ACHN (cell line): ENCODE measurements at regions not wholly inside any gene's neighbourhood (a gene's known extent, or its start where the extent isn't known, plus 50 kb on each side); places are given as distances from the start of the nearest gene placed in this dataset.
"Not testable (repeated sequence)": the region's sequence is repeated elsewhere in the genome, so short reads cannot be mapped to it uniquely, and the experiment has no call there.

Experiments used
- DNase-seq: peaks from one replicate; pipeline ENCODE4 v3.0.0-alpha.2; 2015
- in situ Hi-C: cut with HindIII; loops from 2 replicates; pipeline ENCODE4 v1.10.0; 2017; ENCODE audit warnings: low sequenced_read_pairs, low pct_ligation_motif_present, low pct_unique_long_range_greater_than_20kb

DNA sequence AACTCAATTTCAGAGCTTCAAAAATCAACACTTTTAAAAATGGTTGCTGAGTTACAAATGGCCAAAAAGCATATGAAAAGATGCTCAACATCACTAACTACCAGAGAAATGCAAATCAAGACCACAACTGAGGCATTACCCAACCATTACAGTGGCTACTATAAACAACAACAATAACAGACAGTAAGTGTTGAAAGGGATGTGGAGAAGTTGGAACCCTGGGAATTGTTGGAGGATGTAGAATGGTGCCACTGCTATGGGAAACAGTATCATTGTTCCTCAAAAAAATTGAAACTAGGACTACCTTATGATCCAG lies 173.3 kb upstream of the SPRED2 start:
- DNase-seq: no peak
- in situ Hi-C loops: no loop called here

DNA sequence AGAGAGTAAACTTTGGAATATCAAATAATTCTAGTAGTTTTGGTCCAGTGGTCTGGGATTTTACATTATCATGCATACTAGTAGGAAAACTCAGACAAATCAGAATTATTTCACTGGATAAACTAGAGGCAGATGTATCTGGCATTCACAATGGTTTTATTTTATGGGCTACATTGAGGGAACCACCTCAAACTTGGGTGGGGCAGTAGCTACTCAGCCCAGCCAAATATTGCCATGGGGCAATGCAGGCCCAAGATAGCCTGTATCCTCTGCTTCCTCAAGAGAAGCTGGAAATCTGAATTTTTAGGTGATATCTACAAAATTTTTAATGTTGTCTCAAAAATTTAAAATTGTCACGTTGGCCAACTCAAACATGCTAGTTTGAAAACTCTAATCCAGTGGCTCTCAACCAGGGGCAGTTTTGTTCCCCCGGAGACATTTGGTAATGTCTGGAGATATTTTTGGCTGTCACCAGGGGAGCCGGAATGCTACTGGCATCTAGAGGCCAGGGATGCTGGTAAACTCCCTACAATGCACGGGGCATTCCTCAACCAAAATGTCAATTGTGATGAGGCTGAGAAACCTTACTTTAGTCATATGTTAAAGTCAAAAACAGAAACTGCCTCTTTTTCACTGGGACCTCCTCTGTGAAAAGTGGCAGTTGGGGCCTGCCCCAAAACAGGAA lies 172.8 kb upstream of the SPRED2 start:
- in situ Hi-C loops: no loop called here
- DNase-seq: no peak

DNA sequence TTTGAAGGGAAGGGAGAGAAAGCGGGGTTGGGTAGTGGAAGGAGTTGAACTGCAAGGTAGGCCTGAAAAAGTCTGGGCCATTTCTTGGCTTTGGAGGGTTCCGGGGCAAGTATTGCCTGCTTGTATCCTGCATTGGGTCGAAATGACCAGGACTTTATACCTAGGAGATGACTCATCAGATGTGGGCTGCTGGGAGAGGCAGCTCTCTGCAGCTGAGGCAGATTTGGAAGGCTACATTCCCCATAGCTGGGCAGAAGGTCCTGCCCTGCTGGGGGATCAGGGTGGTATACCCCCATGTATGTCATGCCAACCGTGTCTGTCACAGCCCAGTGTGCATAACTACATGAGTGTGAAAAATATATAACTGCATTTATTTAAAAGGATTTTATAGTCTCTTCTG lies 171.8 kb upstream of the SPRED2 start:
- in situ Hi-C loops: no loop called here
- peak; percentile 7 for DNase-seq

DNA sequence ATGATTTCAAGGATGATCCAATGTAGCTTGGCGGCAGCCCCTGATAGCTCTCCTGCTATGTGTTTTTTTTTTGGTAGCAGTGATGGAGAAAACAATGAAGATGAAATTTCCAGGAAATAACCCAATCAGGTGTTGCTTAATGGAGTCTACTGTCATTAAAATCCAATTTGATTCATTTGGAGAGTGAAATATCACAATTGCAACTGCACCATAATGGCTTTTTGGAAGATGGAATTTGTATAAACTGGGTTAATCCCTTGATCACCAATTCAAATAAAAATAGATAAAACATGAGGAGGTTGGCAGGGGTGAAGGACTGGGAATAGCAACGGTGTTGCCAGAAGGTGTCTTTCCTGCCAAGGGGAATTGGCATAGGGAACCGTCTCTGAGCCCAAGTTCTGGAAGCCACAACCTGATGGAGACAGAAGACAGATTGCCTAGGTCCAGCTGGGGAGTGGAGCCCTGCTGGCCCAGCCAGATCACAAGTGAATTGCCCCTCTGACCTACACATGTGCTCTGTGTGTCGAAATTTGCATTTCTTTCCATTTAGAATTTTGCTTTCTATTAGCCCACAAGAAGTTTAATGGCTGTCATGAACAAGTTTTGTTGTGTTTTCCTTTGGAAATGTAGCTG lies 170.3 kb upstream of the SPRED2 start:
- in situ Hi-C loops: no loop called here
- DNase-seq: no peak

- in situ Hi-C loops, DNase-seq: not testable (repeated sequence)
Measured at GRCh38 chr2:65600871-65601270, 168.5 kb upstream of the SPRED2 start.

- in situ Hi-C loops, DNase-seq: not testable (repeated sequence)
Measured at GRCh38 chr2:65600351-65600750, 168.0 kb upstream of the SPRED2 start.

DNA sequence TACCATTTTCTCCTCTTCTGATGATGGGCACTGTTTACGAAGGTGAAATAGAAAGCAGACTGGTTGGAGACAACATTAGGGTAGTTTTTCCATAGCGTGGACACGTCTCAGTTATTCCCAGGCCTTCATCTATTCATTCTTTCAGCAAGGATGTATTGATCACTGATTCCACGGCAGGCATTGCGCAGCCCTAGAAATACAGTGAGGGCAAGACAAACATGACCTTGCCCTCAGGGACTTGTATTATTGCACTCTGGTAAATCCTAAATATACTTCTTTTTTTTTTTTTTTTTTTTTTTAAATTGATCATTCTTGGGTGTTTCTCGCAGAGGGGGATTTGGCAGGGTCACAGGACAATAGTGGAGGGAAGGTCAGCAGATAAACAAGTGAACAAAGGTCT lies 167.3 kb upstream of the SPRED2 start:
- in situ Hi-C loops: no loop called here
- DNase-seq: no peak

DNA sequence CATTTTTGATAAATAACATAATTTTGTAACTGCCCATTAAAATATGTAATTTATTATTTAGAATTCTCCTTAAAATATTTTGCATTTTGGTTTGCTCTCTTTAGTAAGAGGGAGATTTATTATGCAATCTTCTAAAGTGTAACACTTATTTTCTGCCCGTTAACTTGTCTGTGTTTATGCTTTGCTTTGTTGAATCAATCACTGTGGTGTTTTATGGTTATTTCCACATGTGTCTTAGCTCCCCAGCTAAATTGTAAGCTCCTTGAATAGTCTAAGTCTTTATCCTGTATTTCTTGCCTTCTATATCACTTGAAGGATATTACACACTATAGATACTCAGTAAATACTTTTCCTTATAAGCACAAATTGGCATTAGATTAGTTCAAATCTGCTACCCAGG lies 166.6 kb upstream of the SPRED2 start:
- in situ Hi-C loops: no loop called here
- DNase-seq: no peak

DNA sequence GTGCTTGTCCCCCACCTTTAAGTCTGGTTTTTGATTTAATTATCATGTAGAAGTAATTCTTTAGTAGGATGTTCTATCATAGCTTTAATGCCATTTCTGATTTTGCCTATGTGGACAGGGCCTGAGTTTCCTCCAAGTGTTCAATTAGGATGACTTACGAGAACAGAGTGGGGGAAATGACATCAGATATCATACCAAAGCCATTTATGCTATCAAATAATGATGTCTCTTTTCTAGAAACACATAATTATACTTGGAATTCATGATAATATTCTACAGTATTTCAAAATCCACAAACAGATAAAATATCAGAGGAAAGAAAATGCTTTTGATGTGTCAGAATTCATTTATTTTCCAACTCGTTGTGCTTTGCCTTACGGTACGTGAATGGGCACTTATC lies 165.9 kb upstream of the SPRED2 start:
- DNase-seq: no peak
- in situ Hi-C loops: no loop called here

- no peak for DNase-seq
- in situ Hi-C loops: no loop called here
Measured at GRCh38 chr2:65595630-65596029, 163.2 kb upstream of the SPRED2 start.

GRCh38 chr2:65594150-65594549 lies 161.8 kb upstream of the SPRED2 start:
- DNase-seq: no peak
- in situ Hi-C loops: no loop called here

DNA sequence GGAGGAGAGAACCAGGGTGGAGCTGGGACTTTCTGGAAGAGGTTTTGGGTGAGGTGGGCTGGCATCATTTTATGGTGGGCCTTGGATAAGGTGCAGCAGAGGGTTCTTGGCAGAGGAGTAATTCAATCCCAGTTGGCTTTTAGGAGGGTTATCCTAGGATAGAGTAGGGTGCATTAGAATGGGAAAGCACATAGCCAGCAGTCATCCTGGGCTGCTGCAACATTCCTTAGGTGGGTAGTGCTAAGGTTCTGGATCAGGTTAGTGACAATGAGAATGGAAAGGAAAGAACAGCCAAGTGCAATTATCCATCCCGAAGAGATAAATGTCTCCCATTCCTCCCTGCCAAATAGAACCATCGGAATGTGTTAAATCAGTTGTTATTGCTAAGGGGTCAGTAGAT lies 157.3 kb upstream of the SPRED2 start:
- DNase-seq: no peak
- in situ Hi-C loops: no loop called here

GRCh38 chr2:65587779-65588178 lies 155.4 kb upstream of the SPRED2 start:
- in situ Hi-C loops: no loop called here
- DNase-seq: no peak

DNA sequence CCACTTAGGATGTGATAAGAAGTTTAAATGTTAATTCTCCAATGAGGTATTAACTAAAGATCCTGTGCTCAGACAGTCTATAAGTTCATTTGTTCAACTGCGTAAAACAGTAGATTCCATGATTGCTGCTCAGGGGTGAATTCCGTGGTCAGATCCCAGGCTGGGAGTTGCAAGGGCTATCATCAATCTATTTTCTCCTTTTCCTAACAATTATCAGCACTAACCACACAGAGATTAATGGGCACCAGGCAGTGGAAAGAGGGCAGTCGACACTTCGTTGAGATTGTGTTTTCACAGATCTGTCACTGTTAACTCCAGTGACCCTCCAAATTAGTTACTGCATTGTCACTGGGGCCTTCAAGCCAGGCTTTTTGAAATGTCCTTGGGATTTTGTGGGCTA lies 154.1 kb upstream of the SPRED2 start:
- in situ Hi-C loops: no loop called here
- no peak for DNase-seq

- in situ Hi-C loops: no loop called here
- DNase-seq: no peak
Measured at GRCh38 chr2:65583061-65583460, 150.7 kb upstream of the SPRED2 start.

GRCh38 chr2:65582364-65582763 lies 150.0 kb upstream of the SPRED2 start:
- DNase-seq: no peak
- in situ Hi-C loops: no loop called here

- in situ Hi-C loops: no loop called here
- no peak for DNase-seq
Measured at GRCh38 chr2:65580824-65581223, 148.4 kb upstream of the SPRED2 start.

DNA sequence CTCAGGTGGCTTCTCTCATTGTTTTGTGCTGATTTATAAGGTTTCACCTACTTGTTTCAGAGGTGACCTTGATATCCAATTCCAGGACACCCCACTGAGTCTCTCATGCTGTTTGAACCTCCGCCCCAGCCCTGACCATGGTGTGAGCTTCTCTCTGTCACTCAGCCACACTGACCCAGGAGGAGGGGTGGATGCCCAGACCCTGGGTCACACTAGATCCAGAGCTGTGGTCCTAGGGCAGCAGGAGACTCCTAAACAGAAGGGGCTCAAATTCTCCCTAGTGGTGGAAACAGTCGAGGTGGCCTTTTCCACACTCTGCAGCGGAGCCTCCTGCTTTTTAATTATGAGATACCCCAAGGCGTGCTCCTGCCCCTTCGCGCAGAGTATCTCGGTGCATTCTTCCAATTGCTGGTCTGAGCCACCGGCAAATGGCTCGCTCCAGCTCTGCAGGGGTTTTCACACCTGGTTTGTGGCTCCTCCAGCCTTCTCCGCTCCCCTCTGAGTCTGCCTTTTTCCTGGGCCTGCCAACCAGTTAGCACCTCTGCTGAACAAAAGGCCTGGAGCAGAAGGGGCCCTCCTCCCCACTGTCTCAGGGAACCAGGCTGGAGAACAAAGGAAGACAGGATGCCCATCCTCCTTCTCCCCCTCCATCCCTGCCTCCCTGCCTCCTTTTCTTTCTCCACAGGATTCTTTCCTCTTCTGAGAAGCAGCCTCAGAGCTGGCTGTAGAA lies 147.3 kb upstream of the SPRED2 start:
- no peak for DNase-seq
- in situ Hi-C loops: no loop called here

DNA sequence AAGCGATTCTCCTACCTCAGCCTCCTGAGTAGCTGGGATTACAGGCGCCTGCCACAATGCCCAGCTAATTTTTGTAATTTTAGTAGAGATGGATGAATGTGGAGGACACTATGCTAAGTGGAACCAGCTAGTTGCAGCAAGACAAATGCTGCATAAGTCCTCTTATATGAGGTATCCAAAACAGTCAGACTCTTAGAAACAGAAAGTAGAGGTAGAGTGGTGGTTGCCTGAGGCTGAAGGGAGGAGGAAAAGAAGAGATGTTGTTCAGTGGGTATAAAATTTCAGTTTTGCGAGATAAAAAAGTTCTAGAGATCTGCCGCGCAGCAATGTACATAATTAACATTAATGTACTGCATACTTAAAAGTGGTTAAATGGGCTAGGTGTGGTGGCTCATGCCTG lies 145.3 kb upstream of the SPRED2 start:
- in situ Hi-C loops: no loop called here

More for the DNA sequence above, 145.3 kb upstream of the SPRED2 start:
- DNase-seq: no peak
